Neural progenitor cell (in vitro differentiated cells): ENCODE measurements at regions not wholly inside any gene's neighbourhood (a gene's known extent, or its start where the extent isn't known, plus 50 kb on each side); places are given as distances from the start of the nearest gene placed in this dataset.
A peak's percentile ranks its signal among the peaks of the same experiment; 100 is the strongest.

ENCODE experiments used
- DNase-seq: peaks from one replicate; pipeline ENCODE4 v3.0.0-alpha.2; 2016; ENCODE audit warnings: low spot score
- H2AFZ ChIP-seq: fragments of 200-600 bp; sonication (generic); replicated peaks from 2 replicates; pipeline ENCODE4 v1.6.1; 2016; ENCODE audit warnings: antibody characterized with exemption
- H3F3A ChIP-seq: fragments of 200-600 bp; sonication (generic); 2 replicates; pipeline ENCODE4 v1.6.1; 2016; ENCODE audit warnings: antibody characterized with exemption, low read depth
- H3K27ac ChIP-seq: fragments of 200-600 bp; sonication (generic); 2 replicates; pipeline ENCODE4 v1.5.1; 2016; ENCODE audit warnings: mild to moderate bottlenecking
- H3K27me3 ChIP-seq: fragments of 200-600 bp; sonication (generic); 2 replicates; pipeline ENCODE4 v1.6.1; 2016; ENCODE audit warnings: mild to moderate bottlenecking, moderate library complexity
- H3K36me3 ChIP-seq: fragments of 200-600 bp; sonication (generic); 2 replicates; pipeline ENCODE4 v1.5.1; 2016
- H3K4me1 ChIP-seq: fragments of 200-600 bp; sonication (generic); 2 replicates; pipeline ENCODE4 v1.6.1; 2016; ENCODE audit warnings: mixed run types
- H3K4me2 ChIP-seq: fragments of 200-600 bp; sonication (generic); 2 replicates; pipeline ENCODE4 v1.6.1; 2016
- H3K4me3 ChIP-seq: fragments of 200-600 bp; sonication (generic); 2 replicates; pipeline ENCODE4 v1.5.1; 2016
- H3K79me2 ChIP-seq: fragments of 200-600 bp; sonication (generic); 2 replicates; pipeline ENCODE4 v1.6.1; 2016; ENCODE audit warnings: low read depth
- H3K9ac ChIP-seq: fragments of 200-600 bp; sonication (generic); 2 replicates; pipeline ENCODE4 v1.6.1; 2016
- H3K9me3 ChIP-seq: fragments of 200-600 bp; sonication (generic); 2 replicates; pipeline ENCODE4 v1.5.1; 2016; ENCODE audit warnings: low read depth
- H4K20me1 ChIP-seq: fragments of 200-600 bp; sonication (generic); 2 replicates; pipeline ENCODE4 v1.6.1; 2016; ENCODE audit warnings: low read depth
- H3K27ac Mint-ChIP-seq: 3 replicates; pipeline ENCODE4 v1.8.0; 2021; ENCODE audit warnings: mixed read lengths
- H3K27me3 Mint-ChIP-seq: 2 replicates; pipeline ENCODE4 v1.8.0; 2022; ENCODE audit warnings: low read depth, mild to moderate bottlenecking, inconsistent platforms, moderate library complexity, mixed read lengths; ENCODE audit not compliant: insufficient read depth
- H3K36me3 Mint-ChIP-seq: 3 replicates; pipeline ENCODE4 v1.8.0; 2021; ENCODE audit warnings: mixed read lengths
- H3K4me1 Mint-ChIP-seq: 3 replicates; pipeline ENCODE4 v1.8.0; 2021; ENCODE audit warnings: mixed read lengths
- H3K4me3 Mint-ChIP-seq: 3 replicates; pipeline ENCODE4 v1.8.0; 2021; ENCODE audit warnings: mild to moderate bottlenecking, moderate library complexity, mixed read lengths
- H3K9me3 Mint-ChIP-seq: 3 replicates; pipeline ENCODE4 v1.8.0; 2020; ENCODE audit warnings: mixed read lengths
- CTCF ChIP-seq: fragments of 200-600 bp; sonication (generic); IDR thresholded peaks from 2 replicates; pipeline ENCODE4 v1.5.1; 2017; ENCODE audit warnings: antibody characterized with exemption, mild to moderate bottlenecking
- EZH2 ChIP-seq: fragments of 200-600 bp; sonication (generic); IDR thresholded peaks from 2 replicates; pipeline ENCODE4 v1.6.1; 2017; ENCODE audit warnings: antibody characterized with exemption, mild to moderate bottlenecking, moderate library complexity
- EZH2phosphoT487 ChIP-seq: fragments of 200-600 bp; sonication (generic); IDR thresholded peaks from 2 replicates; pipeline ENCODE4 v1.6.1; 2017; ENCODE audit warnings: antibody characterized with exemption

DNA sequence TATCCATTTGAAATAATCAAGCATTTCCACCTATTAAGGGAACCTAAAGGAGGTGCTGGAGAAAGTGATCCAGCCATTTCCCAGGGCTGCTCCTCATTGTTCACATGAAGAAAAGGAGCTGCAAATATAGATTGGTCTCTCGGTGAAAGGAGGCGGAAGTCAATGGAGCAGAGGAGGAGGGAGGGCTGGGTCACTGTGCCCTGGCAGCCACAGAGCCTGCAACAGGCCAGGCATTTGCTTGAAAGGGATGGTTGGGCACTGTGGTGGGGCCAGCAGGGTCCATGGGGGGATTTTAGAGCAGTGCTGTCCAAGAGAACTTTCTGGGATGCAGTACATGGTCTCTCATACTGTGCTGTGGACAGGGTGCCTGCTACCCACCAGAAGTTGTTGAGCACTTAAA is 173.2 kb downstream of the CYLD start:
- Mint-ChIP-seq H3K27me3 (peaks cover 9% of the 10 kb centered on the region), H3K4me1 (peaks cover 7% of the 10 kb centered on the region)

DNA sequence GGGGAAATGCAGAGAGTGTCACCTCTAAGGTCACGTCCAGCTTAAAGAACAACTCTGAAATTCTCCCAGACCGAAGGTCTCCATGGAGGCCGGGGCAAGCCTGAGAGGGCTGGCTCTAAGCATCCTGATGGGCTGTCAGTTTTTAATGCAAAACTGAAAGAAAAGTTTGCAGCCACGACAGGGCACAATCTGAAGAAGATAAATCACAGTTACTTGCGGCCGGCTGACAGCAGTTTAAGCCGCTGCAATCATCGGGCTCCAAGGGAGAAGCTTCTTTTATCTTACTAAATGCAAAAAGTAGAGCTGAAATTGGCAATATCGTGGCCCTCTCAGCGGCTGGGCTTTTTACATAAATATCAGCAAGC is 168.8 kb downstream of the CYLD start:
- no peak overlapping the region for H3K27ac ChIP-seq
- H3K4me2 ChIP-seq = no peak overlapping the region
- H3K79me2 ChIP-seq = no peaks in the 10 kb centered on the region
- H3K36me3 ChIP-seq = no peaks in the 10 kb centered on the region
- H3F3A ChIP-seq = no peaks in the 10 kb centered on the region
- peaks cover 16% of the 10 kb centered on the region for H3K4me1 Mint-ChIP-seq
- H3K4me3 ChIP-seq = no peak overlapping the region
- no peaks in the 10 kb centered on the region for H3K27me3 ChIP-seq
- peaks cover 7% of the 10 kb centered on the region for H3K4me1 ChIP-seq
- no peak overlapping the region for H3K9ac ChIP-seq
- H3K4me3 Mint-ChIP-seq = no peak overlapping the region
- no peaks in the 10 kb centered on the region for H4K20me1 ChIP-seq
- peaks cover 10% of the 10 kb centered on the region for H3K27me3 Mint-ChIP-seq
- no peak for DNase-seq
- H3K36me3 Mint-ChIP-seq = no peaks in the 10 kb centered on the region
- no peaks in the 10 kb centered on the region for H3K9me3 ChIP-seq
- no peak for TF ChIP-seq EZH2phosphoT487
- no peak for TF ChIP-seq CTCF
- TF ChIP-seq EZH2 = no peak
- no peak overlapping the region for H2AFZ ChIP-seq
- no peaks in the 10 kb centered on the region for H3K9me3 Mint-ChIP-seq
- no peak overlapping the region for H3K27ac Mint-ChIP-seq

More for the DNA sequence above, 173.2 kb downstream of the CYLD start:
- Histone ChIP-seq H3K79me2 (no peaks in the 10 kb centered on the region), H3K9ac (no peak overlapping the region), H4K20me1 (no peaks in the 10 kb centered on the region), H3K36me3 (no peaks in the 10 kb centered on the region), H3K4me1 (peaks cover 7% of the 10 kb centered on the region), H3K4me2 (peak overlapping the region; percentile 47), H2AFZ (peak overlapping the region; percentile 42), H3K27ac (no peak overlapping the region), H3K9me3 (no peaks in the 10 kb centered on the region), H3K27me3 (no peaks in the 10 kb centered on the region), H3F3A (no peaks in the 10 kb centered on the region), H3K4me3 (no peak overlapping the region)
- Mint-ChIP-seq H3K27ac (no peak overlapping the region), H3K36me3 (no peaks in the 10 kb centered on the region), H3K4me3 (no peak overlapping the region), H3K9me3 (no peaks in the 10 kb centered on the region)
- peak; percentile 14 for DNase-seq
- TF ChIP-seq CTCF (no peak), EZH2 (no peak), EZH2phosphoT487 (no peak)

- no peaks in the 10 kb centered on the region for H3K9me3 Mint-ChIP-seq
- H3K9ac ChIP-seq = no peak overlapping the region
- H4K20me1 ChIP-seq = no peaks in the 10 kb centered on the region
- H3K4me3 ChIP-seq = no peak overlapping the region
- H3K27me3 Mint-ChIP-seq = peaks cover 10% of the 10 kb centered on the region
- no peak overlapping the region for H3K27ac ChIP-seq
- no peaks in the 10 kb centered on the region for H3K27me3 ChIP-seq
- no peaks in the 10 kb centered on the region for H3K79me2 ChIP-seq
- DNase-seq = no peak
- H3F3A ChIP-seq = no peaks in the 10 kb centered on the region
- no peak for TF ChIP-seq CTCF
- no peak for TF ChIP-seq EZH2phosphoT487
- no peak for TF ChIP-seq EZH2
- no peaks in the 10 kb centered on the region for H3K36me3 Mint-ChIP-seq
- H3K9me3 ChIP-seq = no peaks in the 10 kb centered on the region
- H3K27ac Mint-ChIP-seq = peak overlapping the region; percentile 61
- H2AFZ ChIP-seq = no peak overlapping the region
- peaks cover 16% of the 10 kb centered on the region for H3K4me1 Mint-ChIP-seq
- H3K4me2 ChIP-seq = no peak overlapping the region
- H3K4me1 ChIP-seq = peaks cover 4% of the 10 kb centered on the region
- no peak overlapping the region for H3K4me3 Mint-ChIP-seq
- H3K36me3 ChIP-seq = no peaks in the 10 kb centered on the region
These were observed 168.2 kb downstream of the CYLD start for GRCh38 chr16:50909831-50910735.
